PFSK-1 (cell line): ENCODE measurements at regions not wholly inside any gene's neighbourhood (a gene's known extent, or its start where the extent isn't known, plus 50 kb on each side); places are given as distances from the start of the nearest gene placed in this dataset.

Experiments used
- POLR2AphosphoS5 ChIP-seq: IDR thresholded peaks from 2 replicates; pipeline ENCODE4 v1.6.1; 2012; ENCODE audit warnings: low read depth, mild to moderate bottlenecking, control low read depth, low read length, moderate library complexity
- TAF1 ChIP-seq: IDR thresholded peaks from 2 replicates; pipeline ENCODE4 v1.6.1; 2012; ENCODE audit warnings: low read length, control low read depth, borderline replicate concordance; ENCODE audit not compliant: insufficient read depth
- TF ChIP-seq, protein P1 (sequence below), 2 experiments: IDR thresholded peaks; 2 replicates each; pipeline versions ENCODE4 v1.6.1 to v1.8.0; 2011 to 2012; ENCODE audit warnings: low read depth in 2 of 2, low read length in 2 of 2, control low read depth in 1 of 2, inconsistent platforms in 1 of 2, mild to moderate bottlenecking in 1 of 2, moderate library complexity in 1 of 2; ENCODE audit not compliant: insufficient read depth in 1 of 2

DNA sequence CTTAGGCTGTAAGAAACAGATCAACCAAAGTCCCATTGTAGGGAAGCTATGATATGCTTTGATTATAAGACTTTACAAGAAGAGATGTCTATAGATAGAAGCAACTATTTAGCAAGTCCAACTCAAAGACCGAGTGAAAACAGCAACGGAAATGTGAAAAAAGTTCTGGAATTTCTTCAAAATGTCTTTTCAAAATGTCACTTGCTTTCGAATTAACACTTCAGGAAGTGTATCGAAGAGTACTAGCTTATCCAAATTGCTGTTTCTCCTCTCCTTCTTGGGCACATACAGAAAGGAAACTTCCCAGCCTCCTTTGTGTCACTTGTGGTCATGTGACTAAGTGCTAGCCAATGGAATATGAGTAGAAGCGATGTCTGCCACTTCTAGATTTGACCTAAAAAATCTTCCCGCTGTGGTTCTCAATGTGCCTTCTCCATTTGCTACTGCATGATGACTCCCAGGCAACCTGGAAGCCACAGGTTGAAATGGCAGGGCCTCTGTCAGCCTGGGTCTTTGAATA, 89.9 kb downstream of the TSEN15 start:
- TF ChIP-seq, protein P1, sequence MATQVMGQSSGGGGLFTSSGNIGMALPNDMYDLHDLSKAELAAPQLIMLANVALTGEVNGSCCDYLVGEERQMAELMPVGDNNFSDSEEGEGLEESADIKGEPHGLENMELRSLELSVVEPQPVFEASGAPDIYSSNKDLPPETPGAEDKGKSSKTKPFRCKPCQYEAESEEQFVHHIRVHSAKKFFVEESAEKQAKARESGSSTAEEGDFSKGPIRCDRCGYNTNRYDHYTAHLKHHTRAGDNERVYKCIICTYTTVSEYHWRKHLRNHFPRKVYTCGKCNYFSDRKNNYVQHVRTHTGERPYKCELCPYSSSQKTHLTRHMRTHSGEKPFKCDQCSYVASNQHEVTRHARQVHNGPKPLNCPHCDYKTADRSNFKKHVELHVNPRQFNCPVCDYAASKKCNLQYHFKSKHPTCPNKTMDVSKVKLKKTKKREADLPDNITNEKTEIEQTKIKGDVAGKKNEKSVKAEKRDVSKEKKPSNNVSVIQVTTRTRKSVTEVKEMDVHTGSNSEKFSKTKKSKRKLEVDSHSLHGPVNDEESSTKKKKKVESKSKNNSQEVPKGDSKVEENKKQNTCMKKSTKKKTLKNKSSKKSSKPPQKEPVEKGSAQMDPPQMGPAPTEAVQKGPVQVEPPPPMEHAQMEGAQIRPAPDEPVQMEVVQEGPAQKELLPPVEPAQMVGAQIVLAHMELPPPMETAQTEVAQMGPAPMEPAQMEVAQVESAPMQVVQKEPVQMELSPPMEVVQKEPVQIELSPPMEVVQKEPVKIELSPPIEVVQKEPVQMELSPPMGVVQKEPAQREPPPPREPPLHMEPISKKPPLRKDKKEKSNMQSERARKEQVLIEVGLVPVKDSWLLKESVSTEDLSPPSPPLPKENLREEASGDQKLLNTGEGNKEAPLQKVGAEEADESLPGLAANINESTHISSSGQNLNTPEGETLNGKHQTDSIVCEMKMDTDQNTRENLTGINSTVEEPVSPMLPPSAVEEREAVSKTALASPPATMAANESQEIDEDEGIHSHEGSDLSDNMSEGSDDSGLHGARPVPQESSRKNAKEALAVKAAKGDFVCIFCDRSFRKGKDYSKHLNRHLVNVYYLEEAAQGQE (IDR thresholded peaks at IDR 0.05; ENCODE audit: insufficient read depth in 1 of 2, low read depth in 2 of 2, low read length in 2 of 2): no peak
- TF ChIP-seq POLR2AphosphoS5 (no peak), TAF1 (no peak)
